Mesothelial cell of epicardium (in vitro differentiated cells): ENCODE measurements at regions not wholly inside any gene's neighbourhood (a gene's known extent, or its start where the extent isn't known, plus 50 kb on each side); places are given as distances from the start of the nearest gene placed in this dataset.
"Not testable (repeated sequence)": the region's sequence is repeated elsewhere in the genome, so short reads cannot be mapped to it uniquely, and the experiment has no call there.

Source experiments
- DNase-seq, 2 experiments: peaks; one replicate each; pipeline ENCODE4 v3.0.0; 2021; ENCODE audit warnings: low spot score in 2 of 2; ENCODE audit not compliant: unreplicated experiment in 2 of 2
- H3K27ac Mint-ChIP-seq: 2 replicates; pipeline ENCODE4 v1.8.0; 2021; ENCODE audit warnings: mixed read lengths
- H3K27me3 Mint-ChIP-seq: 2 replicates; pipeline ENCODE4 v1.8.0; 2021; ENCODE audit warnings: low read depth, mixed read lengths
- H3K36me3 Mint-ChIP-seq: 2 replicates; pipeline ENCODE4 v1.8.0; 2021; ENCODE audit warnings: mixed read lengths
- H3K4me1 Mint-ChIP-seq: 2 replicates; pipeline ENCODE4 v1.8.0; 2021; ENCODE audit warnings: mixed read lengths
- H3K4me3 Mint-ChIP-seq: 2 replicates; pipeline ENCODE4 v1.8.0; 2021; ENCODE audit warnings: mild to moderate bottlenecking, moderate library complexity, mixed read lengths
- H3K9me3 Mint-ChIP-seq: 2 replicates; pipeline ENCODE4 v1.8.0; 2021; ENCODE audit warnings: mixed read lengths
- TF ChIP-seq, protein P1 (sequence below): fragments of 200-600 bp; sonication (generic); IDR thresholded peaks from one replicate; pipeline ENCODE4 v1.5.0; 2021; ENCODE audit warnings: antibody characterized with exemption; ENCODE audit not compliant: unreplicated experiment

DNA sequence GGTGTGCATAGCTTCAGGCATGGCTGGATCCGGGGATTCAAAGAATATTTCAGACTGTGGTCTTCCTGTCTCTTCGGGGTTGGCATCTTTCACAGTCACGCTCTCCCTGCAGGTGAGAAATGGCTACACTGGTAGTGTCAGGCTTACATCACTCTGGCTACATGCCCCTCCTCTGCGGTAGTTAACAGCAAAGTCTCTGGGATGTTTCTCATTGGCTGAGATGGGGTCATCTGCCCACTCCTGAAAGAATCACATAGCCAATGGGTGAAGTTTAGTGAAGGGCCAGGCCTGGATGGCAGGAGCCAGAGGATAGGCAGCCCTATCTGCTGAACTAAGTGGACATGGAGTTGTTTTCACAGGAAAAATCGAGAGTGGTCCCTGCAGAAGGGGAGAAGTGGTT lies 356.5 kb downstream of the MATN1 start:
- TF ChIP-seq, protein P1, sequence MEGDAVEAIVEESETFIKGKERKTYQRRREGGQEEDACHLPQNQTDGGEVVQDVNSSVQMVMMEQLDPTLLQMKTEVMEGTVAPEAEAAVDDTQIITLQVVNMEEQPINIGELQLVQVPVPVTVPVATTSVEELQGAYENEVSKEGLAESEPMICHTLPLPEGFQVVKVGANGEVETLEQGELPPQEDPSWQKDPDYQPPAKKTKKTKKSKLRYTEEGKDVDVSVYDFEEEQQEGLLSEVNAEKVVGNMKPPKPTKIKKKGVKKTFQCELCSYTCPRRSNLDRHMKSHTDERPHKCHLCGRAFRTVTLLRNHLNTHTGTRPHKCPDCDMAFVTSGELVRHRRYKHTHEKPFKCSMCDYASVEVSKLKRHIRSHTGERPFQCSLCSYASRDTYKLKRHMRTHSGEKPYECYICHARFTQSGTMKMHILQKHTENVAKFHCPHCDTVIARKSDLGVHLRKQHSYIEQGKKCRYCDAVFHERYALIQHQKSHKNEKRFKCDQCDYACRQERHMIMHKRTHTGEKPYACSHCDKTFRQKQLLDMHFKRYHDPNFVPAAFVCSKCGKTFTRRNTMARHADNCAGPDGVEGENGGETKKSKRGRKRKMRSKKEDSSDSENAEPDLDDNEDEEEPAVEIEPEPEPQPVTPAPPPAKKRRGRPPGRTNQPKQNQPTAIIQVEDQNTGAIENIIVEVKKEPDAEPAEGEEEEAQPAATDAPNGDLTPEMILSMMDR: no peak
- H3K27me3 Mint-ChIP-seq: peaks cover 23% of the 10 kb centered on the region
- peaks cover 2% of the 10 kb centered on the region for H3K4me1 Mint-ChIP-seq
- no peak overlapping the region for H3K4me3 Mint-ChIP-seq
- peak in 1 of 2 experiments; percentile 28 for DNase-seq
- no peaks in the 10 kb centered on the region for H3K36me3 Mint-ChIP-seq
- H3K9me3 Mint-ChIP-seq: no peaks in the 10 kb centered on the region
- H3K27ac Mint-ChIP-seq: no peak overlapping the region

DNA sequence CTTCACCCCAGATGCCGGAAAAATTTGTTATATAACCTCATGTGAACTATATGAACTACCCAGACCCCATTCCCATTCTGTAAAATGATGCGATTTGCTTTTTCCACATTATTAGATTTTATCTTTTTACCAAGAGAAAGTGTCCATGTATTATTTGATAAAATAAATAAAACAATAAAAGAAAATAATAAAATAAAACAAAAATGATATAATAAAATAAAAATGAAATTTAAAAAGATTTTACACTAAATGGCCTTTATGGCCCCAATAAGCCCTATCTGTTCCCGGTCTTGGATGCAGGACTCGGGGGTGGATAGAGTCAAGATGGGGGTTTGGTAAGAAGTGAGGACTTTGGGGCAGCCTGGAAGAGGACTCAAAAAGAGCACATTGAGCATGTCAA lies 357.2 kb downstream of the MATN1 start:
- no peak for DNase-seq
- H3K36me3 Mint-ChIP-seq: no peaks in the 10 kb centered on the region
- H3K4me3 Mint-ChIP-seq: no peak overlapping the region
- no peaks in the 10 kb centered on the region for H3K9me3 Mint-ChIP-seq
- TF ChIP-seq, protein P1: no peak
- peaks cover 23% of the 10 kb centered on the region for H3K27me3 Mint-ChIP-seq
- no peak overlapping the region for H3K27ac Mint-ChIP-seq
- no peaks in the 10 kb centered on the region for H3K4me1 Mint-ChIP-seq

DNA sequence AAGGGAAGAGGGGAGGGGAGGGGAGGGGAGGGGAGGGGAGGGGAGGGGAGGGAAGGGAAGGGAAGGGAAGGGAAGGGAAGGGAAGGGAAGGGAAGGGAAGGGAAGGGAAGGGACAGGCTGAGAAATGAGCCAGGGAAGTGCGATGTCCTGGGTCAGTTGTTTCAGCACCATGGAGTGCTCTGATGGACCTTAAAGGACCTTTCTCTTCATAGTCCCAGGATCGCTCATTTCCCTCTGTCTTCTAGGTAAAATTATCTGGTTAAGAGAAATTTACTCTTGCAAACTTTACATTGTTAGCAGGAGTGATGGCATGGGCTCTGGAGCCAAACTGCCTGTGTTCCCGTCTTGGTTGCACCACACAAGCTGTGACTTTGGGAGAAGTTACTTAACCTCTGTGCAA lies 357.8 kb downstream of the MATN1 start:
- TF ChIP-seq, protein P1: no peak
- no peaks in the 10 kb centered on the region for H3K4me1 Mint-ChIP-seq
- no peak for DNase-seq
- no peak overlapping the region for H3K4me3 Mint-ChIP-seq
- H3K36me3 Mint-ChIP-seq: no peaks in the 10 kb centered on the region
- H3K27me3 Mint-ChIP-seq: peaks cover 22% of the 10 kb centered on the region
- no peak overlapping the region for H3K27ac Mint-ChIP-seq
- no peaks in the 10 kb centered on the region for H3K9me3 Mint-ChIP-seq

- Mint-ChIP-seq H3K9me3 (no peaks in the 10 kb centered on the region), H3K27me3 (peaks cover 24% of the 10 kb centered on the region)
These were observed 360.4 kb downstream of the MATN1 start for GRCh38 chr1:30363031-30363430.

GRCh38 chr1:30362603-30362990 lies 360.8 kb downstream of the MATN1 start:
- no peaks in the 10 kb centered on the region for H3K9me3 Mint-ChIP-seq
- no peak overlapping the region for H3K4me3 Mint-ChIP-seq
- H3K27me3 Mint-ChIP-seq: peaks cover 20% of the 10 kb centered on the region
- TF ChIP-seq, protein P1: no peak
- no peaks in the 10 kb centered on the region for H3K36me3 Mint-ChIP-seq
- DNase-seq: no peak
- no peak overlapping the region for H3K27ac Mint-ChIP-seq
- H3K4me1 Mint-ChIP-seq: no peaks in the 10 kb centered on the region

More at GRCh38 chr1:30363031-30363430, 360.4 kb downstream of the MATN1 start:
- Mint-ChIP-seq H3K36me3 (no peaks in the 10 kb centered on the region), H3K27ac (no peak overlapping the region), H3K4me1 (no peaks in the 10 kb centered on the region), H3K4me3 (no peak overlapping the region)
- no peak for DNase-seq
- TF ChIP-seq, protein P1: no peak

DNA sequence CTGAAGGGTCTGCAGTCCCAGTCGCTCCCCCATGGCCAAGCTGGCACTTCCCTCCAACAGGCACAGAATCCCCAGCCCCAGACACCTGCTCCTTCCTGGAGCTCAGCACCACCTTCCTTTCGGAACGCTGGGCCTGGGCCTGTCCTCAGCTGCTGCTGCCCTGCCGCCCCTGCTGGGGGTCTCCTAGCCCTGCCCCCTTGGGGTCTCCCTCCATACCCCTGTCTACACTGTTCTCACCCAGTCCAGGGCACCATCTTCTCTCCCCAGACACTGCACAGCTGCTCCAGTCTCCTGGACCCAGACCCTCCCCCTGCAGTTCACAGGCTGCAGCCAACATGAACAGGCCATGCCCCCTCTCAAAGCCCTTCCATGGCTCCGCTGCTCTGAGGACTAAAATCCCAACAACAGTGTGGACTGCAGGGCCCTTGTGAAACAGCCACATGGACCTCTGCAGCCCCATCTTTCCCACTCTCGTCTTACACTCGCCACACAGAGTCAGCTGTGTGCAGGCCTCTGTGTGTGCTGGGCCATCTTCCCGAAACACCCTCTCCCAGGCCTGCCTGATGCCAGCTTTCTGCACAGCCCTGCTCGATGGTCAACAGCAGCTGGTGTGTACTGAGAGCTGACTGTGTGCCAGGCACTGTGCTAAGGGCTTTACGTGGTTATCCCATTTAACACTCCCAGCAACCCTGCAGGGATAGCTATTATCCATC lies 361.3 kb downstream of the MATN1 start:
- H3K27ac Mint-ChIP-seq, H3K36me3 Mint-ChIP-seq, H3K9me3 Mint-ChIP-seq, H3K4me3 Mint-ChIP-seq, DNase-seq, H3K4me1 Mint-ChIP-seq: not testable (repeated sequence)
- H3K27me3 Mint-ChIP-seq: peaks cover 19% of the 10 kb centered on the region
